OCI-LY7 (cell line): ENCODE measurements at regions not wholly inside any gene's neighbourhood (a gene's known extent, or its start where the extent isn't known, plus 50 kb on each side); places are given as distances from the start of the nearest gene placed in this dataset.

ENCODE experiments used
- EZH2phosphoT487 ChIP-seq: fragments of 200-600 bp; sonication (generic); IDR thresholded peaks from 2 replicates; pipeline ENCODE4 v1.6.1; 2018; ENCODE audit warnings: low read depth, borderline replicate concordance, mild to moderate bottlenecking, mixed run types, antibody characterized with exemption, low read length, moderate library complexity, mixed read lengths
- TF ChIP-seq, protein P1 (sequence below): fragments of 200-600 bp; sonication (generic); conservative IDR thresholded peaks from 2 replicates; pipeline ENCODE4 v1.5.1; 2014; ENCODE audit warnings: mild to moderate bottlenecking, antibody characterized with exemption, low read length, moderate library complexity, mixed read lengths

GRCh38 chr4:171668403-171668802 is 144.8 kb upstream of the GALNTL6 start:
- TF ChIP-seq, protein P1, sequence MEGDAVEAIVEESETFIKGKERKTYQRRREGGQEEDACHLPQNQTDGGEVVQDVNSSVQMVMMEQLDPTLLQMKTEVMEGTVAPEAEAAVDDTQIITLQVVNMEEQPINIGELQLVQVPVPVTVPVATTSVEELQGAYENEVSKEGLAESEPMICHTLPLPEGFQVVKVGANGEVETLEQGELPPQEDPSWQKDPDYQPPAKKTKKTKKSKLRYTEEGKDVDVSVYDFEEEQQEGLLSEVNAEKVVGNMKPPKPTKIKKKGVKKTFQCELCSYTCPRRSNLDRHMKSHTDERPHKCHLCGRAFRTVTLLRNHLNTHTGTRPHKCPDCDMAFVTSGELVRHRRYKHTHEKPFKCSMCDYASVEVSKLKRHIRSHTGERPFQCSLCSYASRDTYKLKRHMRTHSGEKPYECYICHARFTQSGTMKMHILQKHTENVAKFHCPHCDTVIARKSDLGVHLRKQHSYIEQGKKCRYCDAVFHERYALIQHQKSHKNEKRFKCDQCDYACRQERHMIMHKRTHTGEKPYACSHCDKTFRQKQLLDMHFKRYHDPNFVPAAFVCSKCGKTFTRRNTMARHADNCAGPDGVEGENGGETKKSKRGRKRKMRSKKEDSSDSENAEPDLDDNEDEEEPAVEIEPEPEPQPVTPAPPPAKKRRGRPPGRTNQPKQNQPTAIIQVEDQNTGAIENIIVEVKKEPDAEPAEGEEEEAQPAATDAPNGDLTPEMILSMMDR = no peak
- TF ChIP-seq EZH2phosphoT487 = no peak
